Stimulated activated naive CD8-positive, alpha-beta T cell treated with anti-CD3 and anti-CD28 coated beads, Interleukin-15, amount 100 ng/mL, for 72 hours (primary cell): ENCODE measurements at regions not wholly inside any gene's neighbourhood (a gene's known extent, or its start where the extent isn't known, plus 50 kb on each side); places are given as distances from the start of the nearest gene placed in this dataset.
"Not testable (repeated sequence)": the region's sequence is repeated elsewhere in the genome, so short reads cannot be mapped to it uniquely, and the experiment has no call there.

Source experiments
- ATAC-seq: fragments of 150-1000 bp; cut with Tn5 transposase; 2 replicates; pipeline ENCODE4 v1.10.0; 2021; ENCODE audit warnings: mild to moderate bottlenecking, moderate library complexity
- DNase-seq, 2 donors: peaks; one replicate each; pipeline ENCODE4 v3.0.0; 2021 to 2022
- H3K27ac Mint-ChIP-seq, 2 donors: one replicate each; pipeline ENCODE4 v1.8.0; 2022; ENCODE audit warnings: mild to moderate bottlenecking in 2 of 2, mixed read lengths in 2 of 2, moderate library complexity in 2 of 2
- H3K27me3 Mint-ChIP-seq: one replicate; pipeline ENCODE4 v1.8.0; 2022; ENCODE audit warnings: mixed read lengths
- H3K4me1 Mint-ChIP-seq: one replicate; pipeline ENCODE4 v1.8.0; 2022; ENCODE audit warnings: mild to moderate bottlenecking, mixed read lengths
- H3K4me3 Mint-ChIP-seq, 2 donors: one replicate each; pipeline ENCODE4 v1.8.0; 2022; ENCODE audit warnings: mild to moderate bottlenecking in 2 of 2, mixed read lengths in 2 of 2, moderate library complexity in 1 of 2
- H3K9me3 Mint-ChIP-seq, 2 donors: one replicate each; pipeline ENCODE4 v1.8.0; 2022; ENCODE audit warnings: mixed read lengths in 2 of 2

GRCh38 chr6:140825731-140826130, 1307.0 kb upstream of the GJE1 start:
- H3K27ac Mint-ChIP-seq: no peak overlapping the region
- no peaks in the 10 kb centered on the region for H3K4me1 Mint-ChIP-seq
- H3K9me3 Mint-ChIP-seq: no peaks in the 10 kb centered on the region
- DNase-seq (no peak), ATAC-seq (no peak)
- no peak overlapping the region for H3K4me3 Mint-ChIP-seq
- H3K27me3 Mint-ChIP-seq: no peaks in the 10 kb centered on the region

GRCh38 chr6:140824595-140824994, 1308.1 kb upstream of the GJE1 start:
- no peaks in the 10 kb centered on the region for H3K9me3 Mint-ChIP-seq
- no peak overlapping the region for H3K27ac Mint-ChIP-seq
- H3K27me3 Mint-ChIP-seq: no peaks in the 10 kb centered on the region
- H3K4me1 Mint-ChIP-seq: no peaks in the 10 kb centered on the region
- H3K4me3 Mint-ChIP-seq: no peak overlapping the region
- DNase-seq: no peak
- no peak for ATAC-seq

- H3K27me3 Mint-ChIP-seq: no peaks in the 10 kb centered on the region
Measured at GRCh38 chr6:140821196-140821595, 1311.5 kb upstream of the GJE1 start.

GRCh38 chr6:140817176-140817575, 1315.5 kb upstream of the GJE1 start:
- H3K4me3 Mint-ChIP-seq: no peak overlapping the region
- no peaks in the 10 kb centered on the region for H3K4me1 Mint-ChIP-seq

More at GRCh38 chr6:140821196-140821595, 1311.5 kb upstream of the GJE1 start:
- DNase-seq (no peak), ATAC-seq (no peak)
- Mint-ChIP-seq H3K9me3 (no peaks in the 10 kb centered on the region), H3K4me1 (no peaks in the 10 kb centered on the region), H3K4me3 (no peak overlapping the region), H3K27ac (no peak overlapping the region)

GRCh38 chr6:140816681-140817080, 1316.0 kb upstream of the GJE1 start:
- no peak for DNase-seq
- no peaks in the 10 kb centered on the region for H3K4me1 Mint-ChIP-seq
- ATAC-seq: no peak
- H3K9me3 Mint-ChIP-seq: no peaks in the 10 kb centered on the region
- H3K27me3 Mint-ChIP-seq: no peaks in the 10 kb centered on the region
- H3K27ac Mint-ChIP-seq: no peak overlapping the region
- H3K4me3 Mint-ChIP-seq: no peak overlapping the region

More at GRCh38 chr6:140817176-140817575, 1315.5 kb upstream of the GJE1 start:
- no peak for ATAC-seq
- no peaks in the 10 kb centered on the region for H3K9me3 Mint-ChIP-seq
- DNase-seq: no peak
- no peak overlapping the region for H3K27ac Mint-ChIP-seq
- H3K27me3 Mint-ChIP-seq: no peaks in the 10 kb centered on the region

- Mint-ChIP-seq H3K27ac (no peak overlapping the region), H3K4me1 (peaks cover 10% of the 10 kb centered on the region), H3K27me3 (peaks cover 21% of the 10 kb centered on the region), H3K9me3 (no peaks in the 10 kb centered on the region), H3K4me3 (no peak overlapping the region)
- DNase-seq (no peak), ATAC-seq (no peak)
Measured at GRCh38 chr6:140812636-140813035, 1320.1 kb upstream of the GJE1 start.

GRCh38 chr6:140811642-140812041, 1321.1 kb upstream of the GJE1 start:
- Mint-ChIP-seq H3K27me3 (peaks cover 21% of the 10 kb centered on the region), H3K4me1 (peaks cover 10% of the 10 kb centered on the region), H3K9me3 (no peaks in the 10 kb centered on the region), H3K27ac (no peak overlapping the region), H3K4me3 (no peak overlapping the region)
- DNase-seq: no peak
- ATAC-seq: no peak

GRCh38 chr6:140809694-140810101, 1323.0 kb upstream of the GJE1 start:
- Mint-ChIP-seq H3K4me3 (peak overlapping the region in 1 of 2 donors; percentile 13), H3K27me3 (peaks cover 21% of the 10 kb centered on the region), H3K27ac (peak overlapping the region in 1 of 2 donors; percentile 93), H3K9me3 (no peaks in the 10 kb centered on the region), H3K4me1 (peaks cover 10% of the 10 kb centered on the region)
- DNase-seq (peak in 1 of 2 donors; percentile 18), ATAC-seq (peak; percentile 99)

- peaks cover 27% of the 10 kb centered on the region for H3K27me3 Mint-ChIP-seq
- H3K9me3 Mint-ChIP-seq: no peaks in the 10 kb centered on the region
- no peak overlapping the region for H3K27ac Mint-ChIP-seq
- no peak for ATAC-seq
- H3K4me3 Mint-ChIP-seq: no peak overlapping the region
- DNase-seq: no peak
- H3K4me1 Mint-ChIP-seq: peaks cover 10% of the 10 kb centered on the region
Measured at GRCh38 chr6:140806431-140806830, 1326.3 kb upstream of the GJE1 start.

- Mint-ChIP-seq H3K9me3 (peaks cover 0 to 5% of the 10 kb centered on the region in 2 donors), H3K27me3 (no peaks in the 10 kb centered on the region), H3K27ac (no peak overlapping the region), H3K4me3 (no peak overlapping the region), H3K4me1 (no peaks in the 10 kb centered on the region)
- ATAC-seq (no peak), DNase-seq (no peak)
Measured at GRCh38 chr6:140794544-140794943, 1338.2 kb upstream of the GJE1 start.

- H3K27me3 Mint-ChIP-seq: no peaks in the 10 kb centered on the region
- peak overlapping the region in 1 of 2 donors; percentile 22 for H3K27ac Mint-ChIP-seq
- ATAC-seq (no peak), DNase-seq (no peak)
- no peak overlapping the region for H3K4me3 Mint-ChIP-seq
- H3K4me1 Mint-ChIP-seq: no peaks in the 10 kb centered on the region
- H3K9me3 Mint-ChIP-seq: no peaks in the 10 kb centered on the region
Measured at GRCh38 chr6:140790109-140790508, 1342.6 kb upstream of the GJE1 start.

- no peaks in the 10 kb centered on the region for H3K4me1 Mint-ChIP-seq
- H3K27ac Mint-ChIP-seq: no peak overlapping the region
- no peaks in the 10 kb centered on the region for H3K9me3 Mint-ChIP-seq
- no peak overlapping the region for H3K4me3 Mint-ChIP-seq
- no peak for ATAC-seq
- no peak for DNase-seq
- no peaks in the 10 kb centered on the region for H3K27me3 Mint-ChIP-seq
Measured at GRCh38 chr6:140789466-140789865, 1343.3 kb upstream of the GJE1 start.

GRCh38 chr6:140785926-140786325, 1346.8 kb upstream of the GJE1 start:
- H3K4me3 Mint-ChIP-seq: no peak overlapping the region
- no peaks in the 10 kb centered on the region for H3K27me3 Mint-ChIP-seq
- H3K9me3 Mint-ChIP-seq: no peaks in the 10 kb centered on the region
- H3K27ac Mint-ChIP-seq: no peak overlapping the region
- ATAC-seq (no peak), DNase-seq (no peak)
- H3K4me1 Mint-ChIP-seq: no peaks in the 10 kb centered on the region

GRCh38 chr6:140784573-140784972, 1348.2 kb upstream of the GJE1 start:
- DNase-seq (no peak), ATAC-seq (no peak)
- Mint-ChIP-seq H3K9me3 (no peaks in the 10 kb centered on the region), H3K27me3 (no peaks in the 10 kb centered on the region), H3K27ac (no peak overlapping the region), H3K4me3 (no peak overlapping the region), H3K4me1 (no peaks in the 10 kb centered on the region)

GRCh38 chr6:140783504-140783903, 1349.2 kb upstream of the GJE1 start:
- H3K4me3 Mint-ChIP-seq, H3K9me3 Mint-ChIP-seq, H3K27ac Mint-ChIP-seq, DNase-seq, H3K27me3 Mint-ChIP-seq, H3K4me1 Mint-ChIP-seq, ATAC-seq: not testable (repeated sequence)

- ATAC-seq: no peak
Measured at GRCh38 chr6:140782941-140783340, 1349.8 kb upstream of the GJE1 start.

GRCh38 chr6:140779991-140780596, 1352.6 kb upstream of the GJE1 start:
- no peaks in the 10 kb centered on the region for H3K4me1 Mint-ChIP-seq
- no peak overlapping the region for H3K4me3 Mint-ChIP-seq
- peak; percentile 52 for ATAC-seq
- peaks cover 4% of the 10 kb centered on the region for H3K27me3 Mint-ChIP-seq
- H3K27ac Mint-ChIP-seq: no peak overlapping the region
- DNase-seq: no peak
- H3K9me3 Mint-ChIP-seq: no peaks in the 10 kb centered on the region

More at GRCh38 chr6:140782941-140783340, 1349.8 kb upstream of the GJE1 start:
- H3K4me3 Mint-ChIP-seq: no peak overlapping the region
- no peaks in the 10 kb centered on the region for H3K4me1 Mint-ChIP-seq
- no peaks in the 10 kb centered on the region for H3K9me3 Mint-ChIP-seq
- no peaks in the 10 kb centered on the region for H3K27me3 Mint-ChIP-seq
- DNase-seq: no peak
- H3K27ac Mint-ChIP-seq: no peak overlapping the region
